RWPE2 (cell line): ENCODE measurements at regions not wholly inside any gene's neighbourhood (a gene's known extent, or its start where the extent isn't known, plus 50 kb on each side); places are given as distances from the start of the nearest gene placed in this dataset.
"Not testable (repeated sequence)": the region's sequence is repeated elsewhere in the genome, so short reads cannot be mapped to it uniquely, and the experiment has no call there.

Experiments
- ATAC-seq: fragments of 200-7000 bp; cut with Tn5 transposase; 3 replicates; pipeline ENCODE4 v1.9.1; 2021; ENCODE audit warnings: low read depth
- DNase-seq: peaks from one replicate; pipeline ENCODE4 v3.0.0-alpha.2; 2020; ENCODE audit warnings: low spot score
- H3K27ac ChIP-seq: fragments of 450-650 bp; 2 replicates; pipeline ENCODE4 v1.5.1; 2017; ENCODE audit warnings: mild to moderate bottlenecking; ENCODE audit not compliant: poor library complexity, severe bottlenecking
- H3K27me3 ChIP-seq: fragments of 250-450 bp; sonication (Bioruptor Pico); 2 replicates; pipeline ENCODE4 v1.5.1; 2021; ENCODE audit warnings: mild to moderate bottlenecking, moderate library complexity; ENCODE audit not compliant: insufficient read depth, poor library complexity, severe bottlenecking
- H3K36me3 ChIP-seq: fragments of 250-450 bp; sonication (Bioruptor Pico); 2 replicates; pipeline ENCODE4 v1.5.1; 2020; ENCODE audit warnings: low read depth, mild to moderate bottlenecking, moderate library complexity
- H3K4me1 ChIP-seq: fragments of 250-450 bp; sonication (Bioruptor Pico); 2 replicates; pipeline ENCODE4 v1.5.1; 2021; ENCODE audit warnings: mild to moderate bottlenecking, moderate library complexity; ENCODE audit not compliant: insufficient read depth, poor library complexity, severe bottlenecking
- H3K4me3 ChIP-seq: fragments of 250-450 bp; sonication (Bioruptor Pico); 2 replicates; pipeline ENCODE4 v1.5.1; 2021; ENCODE audit warnings: mild to moderate bottlenecking, moderate library complexity; ENCODE audit not compliant: severe bottlenecking
- H3K9me3 ChIP-seq: fragments of 250-450 bp; sonication (Bioruptor Pico); 2 replicates; pipeline ENCODE4 v1.5.1; 2021; ENCODE audit warnings: mild to moderate bottlenecking, moderate library complexity; ENCODE audit not compliant: severe bottlenecking
- CTCF ChIP-seq: fragments of 450-650 bp; IDR thresholded peaks from one replicate; pipeline ENCODE4 v1.5.1; 2017; ENCODE audit warnings: mild to moderate bottlenecking, moderate library complexity; ENCODE audit not compliant: poor library complexity, severe bottlenecking

GRCh38 chr2:89825034-89825433 lies 1133.6 kb downstream of the RPIA start:
- no peaks in the 10 kb centered on the region for H3K36me3 ChIP-seq
- no peak overlapping the region for H3K4me3 ChIP-seq
- H3K27me3 ChIP-seq: no peaks in the 10 kb centered on the region
- peaks cover 29% of the 10 kb centered on the region for H3K9me3 ChIP-seq
- no peak for DNase-seq
- H3K4me1 ChIP-seq: no peaks in the 10 kb centered on the region
- TF ChIP-seq CTCF: no peak
- H3K27ac ChIP-seq: no peak overlapping the region
- no peak for ATAC-seq

- not testable (repeated sequence) for H3K27ac ChIP-seq, ATAC-seq, H3K4me3 ChIP-seq, H3K27me3 ChIP-seq, H3K36me3 ChIP-seq, DNase-seq, H3K4me1 ChIP-seq
- H3K9me3 ChIP-seq: peaks cover 28% of the 10 kb centered on the region
Measured at GRCh38 chr2:89826741-89827140, 1135.3 kb downstream of the RPIA start.

- not testable (repeated sequence) for H3K4me3 ChIP-seq, H3K36me3 ChIP-seq, DNase-seq, ATAC-seq, H3K27ac ChIP-seq, H3K27me3 ChIP-seq, H3K4me1 ChIP-seq
- peaks cover 23% of the 10 kb centered on the region for H3K9me3 ChIP-seq
Measured at GRCh38 chr2:89827829-89828228, 1136.4 kb downstream of the RPIA start.

GRCh38 chr2:89828416-89828815 lies 1136.9 kb downstream of the RPIA start:
- H3K4me1 ChIP-seq, H3K4me3 ChIP-seq, H3K36me3 ChIP-seq, ATAC-seq, H3K27me3 ChIP-seq, H3K27ac ChIP-seq, DNase-seq: not testable (repeated sequence)
- peaks cover 18% of the 10 kb centered on the region for H3K9me3 ChIP-seq

- not testable (repeated sequence) for H3K27ac ChIP-seq, H3K4me3 ChIP-seq, H3K36me3 ChIP-seq, H3K4me1 ChIP-seq, H3K27me3 ChIP-seq, DNase-seq
- peaks cover 11% of the 10 kb centered on the region for H3K9me3 ChIP-seq
- ATAC-seq: 0 out of 3 replicates have a peak, but pooled peaks have one; percentile 37
Measured at GRCh38 chr2:89828961-89829631, 1137.6 kb downstream of the RPIA start.

- ATAC-seq (no peak), DNase-seq (no peak)
- H3K27me3 ChIP-seq: no peaks in the 10 kb centered on the region
- H3K27ac ChIP-seq: no peak overlapping the region
- peaks cover 12% of the 10 kb centered on the region for H3K9me3 ChIP-seq
- H3K36me3 ChIP-seq: no peaks in the 10 kb centered on the region
- H3K4me3 ChIP-seq: no peak overlapping the region
- H3K4me1 ChIP-seq: no peaks in the 10 kb centered on the region
- no peak for TF ChIP-seq CTCF
Measured at GRCh38 chr2:89829828-89830227, 1138.4 kb downstream of the RPIA start.

GRCh38 chr2:89830341-89831218 lies 1139.1 kb downstream of the RPIA start:
- H3K4me3 ChIP-seq, H3K27ac ChIP-seq, H3K36me3 ChIP-seq, H3K4me1 ChIP-seq, DNase-seq, H3K27me3 ChIP-seq: not testable (repeated sequence)
- ATAC-seq: peak; percentile 54
- H3K9me3 ChIP-seq: peaks cover 18% of the 10 kb centered on the region
